SJCRH30 (cell line): ENCODE measurements at regions not wholly inside any gene's neighbourhood (a gene's known extent, or its start where the extent isn't known, plus 50 kb on each side); places are given as distances from the start of the nearest gene placed in this dataset.

Experiments used
- DNase-seq, 2 experiments: peaks; one replicate each; pipeline ENCODE4 v3.0.0-alpha.2; 2015 to 2020
- H3K27ac ChIP-seq: fragments of 250-450 bp; sonication (Bioruptor Pico); 2 replicates; pipeline ENCODE4 v1.5.1; 2020; ENCODE audit warnings: mild to moderate bottlenecking, moderate library complexity
- H3K27me3 ChIP-seq: fragments of 250-450 bp; sonication (Bioruptor Pico); 2 replicates; pipeline ENCODE4 v1.5.1; 2020; ENCODE audit warnings: mild to moderate bottlenecking, moderate library complexity
- H3K36me3 ChIP-seq: fragments of 250-450 bp; sonication (Bioruptor Pico); 2 replicates; pipeline ENCODE4 v1.5.1; 2020; ENCODE audit warnings: mild to moderate bottlenecking, moderate library complexity
- H3K4me1 ChIP-seq: fragments of 250-450 bp; sonication (Bioruptor Pico); 2 replicates; pipeline ENCODE4 v1.5.1; 2020; ENCODE audit warnings: mild to moderate bottlenecking, moderate library complexity
- H3K4me3 ChIP-seq: fragments of 250-450 bp; sonication (Bioruptor Pico); 2 replicates; pipeline ENCODE4 v1.5.1; 2020; ENCODE audit warnings: mild to moderate bottlenecking, moderate library complexity
- H3K9me3 ChIP-seq: fragments of 250-450 bp; sonication (Bioruptor Pico); replicated peaks from 2 replicates; pipeline ENCODE4 v1.5.1; 2020; ENCODE audit warnings: mild to moderate bottlenecking, moderate library complexity

GRCh38 chr4:65819192-65819591, 148.9 kb upstream of the EPHA5 start:
- DNase-seq: no peak
- Histone ChIP-seq H3K4me1 (no peaks in the 10 kb centered on the region), H3K27ac (no peak overlapping the region), H3K36me3 (no peaks in the 10 kb centered on the region), H3K4me3 (no peak overlapping the region), H3K9me3 (no peaks in the 10 kb centered on the region), H3K27me3 (no peaks in the 10 kb centered on the region)

GRCh38 chr4:65805936-65806335, 135.6 kb upstream of the EPHA5 start:
- Histone ChIP-seq H3K9me3 (no peaks in the 10 kb centered on the region; the same call in 1 of the 2 replicates), H3K36me3 (no peaks in the 10 kb centered on the region), H3K27ac (no peak overlapping the region), H3K4me1 (no peaks in the 10 kb centered on the region), H3K4me3 (no peak overlapping the region), H3K27me3 (no peaks in the 10 kb centered on the region)
- no peak for DNase-seq

GRCh38 chr4:65799513-65799912, 129.2 kb upstream of the EPHA5 start:
- no peaks in the 10 kb centered on the region for H3K4me1 ChIP-seq
- no peaks in the 10 kb centered on the region for H3K36me3 ChIP-seq
- no peak overlapping the region for H3K27ac ChIP-seq
- H3K27me3 ChIP-seq: no peaks in the 10 kb centered on the region
- H3K9me3 ChIP-seq: no peaks in the 10 kb centered on the region; the same call in 1 of the 2 replicates
- H3K4me3 ChIP-seq: no peak overlapping the region
- no peak for DNase-seq

GRCh38 chr4:65798498-65799127, 128.3 kb upstream of the EPHA5 start:
- Histone ChIP-seq H3K27ac (no peak overlapping the region), H3K36me3 (no peaks in the 10 kb centered on the region), H3K4me1 (no peaks in the 10 kb centered on the region), H3K27me3 (no peaks in the 10 kb centered on the region), H3K9me3 (no peaks in the 10 kb centered on the region; the same call in 1 of the 2 replicates), H3K4me3 (no peak overlapping the region)
- no peak for DNase-seq

GRCh38 chr4:65791812-65792308, 121.6 kb upstream of the EPHA5 start:
- Histone ChIP-seq H3K4me3 (peak overlapping the region; percentile 31), H3K27me3 (no peaks in the 10 kb centered on the region), H3K27ac (peak overlapping the region; percentile 28), H3K36me3 (no peaks in the 10 kb centered on the region), H3K9me3 (no peaks in the 10 kb centered on the region), H3K4me1 (peaks cover 13% of the 10 kb centered on the region; the same call in 1 of the 2 replicates)
- DNase-seq: peak; percentile 35 to 65

GRCh38 chr4:65791111-65791811, 121.0 kb upstream of the EPHA5 start:
- Histone ChIP-seq H3K9me3 (no peaks in the 10 kb centered on the region), H3K4me3 (peak overlapping the region; percentile 31), H3K27me3 (no peaks in the 10 kb centered on the region), H3K27ac (peak overlapping the region; percentile 28), H3K4me1 (peaks cover 13% of the 10 kb centered on the region; the same call in 1 of the 2 replicates), H3K36me3 (no peaks in the 10 kb centered on the region)
- no peak for DNase-seq

GRCh38 chr4:65789805-65790204, 119.5 kb upstream of the EPHA5 start:
- Histone ChIP-seq H3K4me3 (no peak overlapping the region), H3K36me3 (no peaks in the 10 kb centered on the region), H3K4me1 (peaks cover 13% of the 10 kb centered on the region; the same call in 1 of the 2 replicates)

GRCh38 chr4:65789341-65789740, 119.1 kb upstream of the EPHA5 start:
- H3K36me3 ChIP-seq: no peaks in the 10 kb centered on the region
- no peaks in the 10 kb centered on the region for H3K9me3 ChIP-seq
- no peaks in the 10 kb centered on the region for H3K27me3 ChIP-seq
- no peak for DNase-seq
- H3K4me1 ChIP-seq: peaks cover 13% of the 10 kb centered on the region; the same call in 1 of the 2 replicates
- H3K27ac ChIP-seq: no peak overlapping the region
- no peak overlapping the region for H3K4me3 ChIP-seq

More at GRCh38 chr4:65789805-65790204, 119.5 kb upstream of the EPHA5 start:
- H3K27me3 ChIP-seq: no peaks in the 10 kb centered on the region
- H3K9me3 ChIP-seq: no peaks in the 10 kb centered on the region
- no peak overlapping the region for H3K27ac ChIP-seq
- no peak for DNase-seq

- H3K4me1 ChIP-seq: no peaks in the 10 kb centered on the region
- no peak for DNase-seq
Observed at GRCh38 chr4:65777270-65777669, 107.0 kb upstream of the EPHA5 start.

GRCh38 chr4:65773636-65774035, 103.3 kb upstream of the EPHA5 start:
- no peak overlapping the region for H3K4me3 ChIP-seq
- H3K27ac ChIP-seq: no peak overlapping the region

More at GRCh38 chr4:65777270-65777669, 107.0 kb upstream of the EPHA5 start:
- H3K4me3 ChIP-seq: no peak overlapping the region
- H3K36me3 ChIP-seq: no peaks in the 10 kb centered on the region
- H3K9me3 ChIP-seq: no peaks in the 10 kb centered on the region
- H3K27me3 ChIP-seq: no peaks in the 10 kb centered on the region
- no peak overlapping the region for H3K27ac ChIP-seq

GRCh38 chr4:65747386-65747785, 77.1 kb upstream of the EPHA5 start:
- no peak overlapping the region for H3K4me3 ChIP-seq
- H3K27ac ChIP-seq: no peak overlapping the region
- no peak for DNase-seq
- peaks cover 4% of the 10 kb centered on the region; the same call in 1 of the 2 replicates for H3K27me3 ChIP-seq
- no peaks in the 10 kb centered on the region for H3K4me1 ChIP-seq
- no peaks in the 10 kb centered on the region for H3K36me3 ChIP-seq
- H3K9me3 ChIP-seq: no peaks in the 10 kb centered on the region

More at GRCh38 chr4:65773636-65774035, 103.3 kb upstream of the EPHA5 start:
- Histone ChIP-seq H3K9me3 (no peaks in the 10 kb centered on the region; the same call in 1 of the 2 replicates), H3K4me1 (no peaks in the 10 kb centered on the region), H3K27me3 (no peaks in the 10 kb centered on the region), H3K36me3 (no peaks in the 10 kb centered on the region)
- DNase-seq: no peak

GRCh38 chr4:65738134-65738533, 67.8 kb upstream of the EPHA5 start:
- H3K4me3 ChIP-seq: no peak overlapping the region
- no peaks in the 10 kb centered on the region for H3K4me1 ChIP-seq
- H3K36me3 ChIP-seq: no peaks in the 10 kb centered on the region
- no peaks in the 10 kb centered on the region for H3K9me3 ChIP-seq
- H3K27ac ChIP-seq: no peak overlapping the region
- H3K27me3 ChIP-seq: no peaks in the 10 kb centered on the region
- no peak for DNase-seq

- H3K4me3 ChIP-seq: no peak overlapping the region
- no peaks in the 10 kb centered on the region for H3K36me3 ChIP-seq
- H3K27me3 ChIP-seq: no peaks in the 10 kb centered on the region
- H3K27ac ChIP-seq: no peak overlapping the region
- H3K9me3 ChIP-seq: no peaks in the 10 kb centered on the region
- DNase-seq: no peak
- no peaks in the 10 kb centered on the region for H3K4me1 ChIP-seq
Observed at GRCh38 chr4:65737672-65738071, 67.4 kb upstream of the EPHA5 start.

- Histone ChIP-seq H3K4me1 (no peaks in the 10 kb centered on the region), H3K4me3 (no peak overlapping the region), H3K9me3 (no peaks in the 10 kb centered on the region), H3K27me3 (no peaks in the 10 kb centered on the region), H3K27ac (no peak overlapping the region), H3K36me3 (no peaks in the 10 kb centered on the region)
- no peak for DNase-seq
Observed at GRCh38 chr4:65724973-65725372, 54.7 kb upstream of the EPHA5 start.
